Prostate gland (tissue), 2 donors: ENCODE measurements at regions not wholly inside any gene's neighbourhood (a gene's known extent, or its start where the extent isn't known, plus 50 kb on each side); places are given as distances from the start of the nearest gene placed in this dataset.

ENCODE experiments used
- DNase-seq: peaks from one replicate; pipeline ENCODE4 v3.0.0-alpha.2; 2019; ENCODE audit warnings: low spot score
- H3K27ac ChIP-seq, 2 donors: fragments of 200-600 bp; sonication (generic); 2 replicates each; pipeline ENCODE4 v1.5.1; 2017 to 2019
- H3K27me3 ChIP-seq: fragments of 200-600 bp; sonication (generic); replicated peaks from 2 replicates; pipeline ENCODE4 v1.5.1; 2019; ENCODE audit not compliant: insufficient read depth
- H3K36me3 ChIP-seq, 2 donors: fragments of 200-600 bp; sonication (generic); 1 replicate in 1 of 2; 2 replicates in 1 of 2; pipeline versions ENCODE4 v1.5.1 to v1.8.1; 2017 to 2019
- H3K4me1 ChIP-seq: fragments of 200-600 bp; sonication (generic); replicated peaks from 2 replicates; pipeline ENCODE4 v1.5.1; 2019
- H3K4me3 ChIP-seq, 2 donors: fragments of 200-600 bp; sonication (generic); 2 replicates each; pipeline ENCODE4 v1.5.1; 2017 to 2019
- H3K9me3 ChIP-seq: fragments of 200-600 bp; sonication (generic); 2 replicates; pipeline ENCODE4 v1.5.1; 2017
- POLR2A ChIP-seq: fragments of 450-650 bp; IDR thresholded peaks from one replicate; pipeline ENCODE4 v1.6.1; 2016; ENCODE audit warnings: antibody characterized with exemption, mild to moderate bottlenecking
- POLR2AphosphoS5 ChIP-seq: sonication (generic); formaldehyde crosslinking; IDR thresholded peaks from one replicate; pipeline ENCODE4 v1.6.1; 2017; ENCODE audit warnings: antibody characterized with exemption
- WGBS: methylation state at CpG from one replicate; pipeline ENCODE4 v1.1.5; 2018; 5-methylcytosine and 5-hydroxymethylcytosine counted together
- intact Hi-C: fragments of 100-400 bp; cut with DNase I; formaldehyde crosslinking; loops from one replicate; pipeline ENCODE4 v1.14.2; 2022
- TF ChIP-seq, protein P1 (sequence below), 4 experiments: fragments of 200-600 bp in 2 of 4; fragments of 450-650 bp in 2 of 4; sonication (generic) in 2 of 4; IDR thresholded peaks; 1 replicate in 3 of 4; 2 replicates in 1 of 4; pipeline ENCODE4 v1.5.1; 2016 to 2019; ENCODE audit warnings: antibody characterized with exemption in 4 of 4, mild to moderate bottlenecking in 2 of 4, moderate library complexity in 2 of 4

- Histone ChIP-seq H3K36me3 (no peaks in the 10 kb centered on the region), H3K4me3 (no peak overlapping the region), H3K27ac (no peak overlapping the region), H3K4me1 (no peaks in the 10 kb centered on the region), H3K27me3 (no peaks in the 10 kb centered on the region), H3K9me3 (no peaks in the 10 kb centered on the region)
- no peak for TF ChIP-seq POLR2A
- no peak for TF ChIP-seq POLR2AphosphoS5
- TF ChIP-seq, protein P1, sequence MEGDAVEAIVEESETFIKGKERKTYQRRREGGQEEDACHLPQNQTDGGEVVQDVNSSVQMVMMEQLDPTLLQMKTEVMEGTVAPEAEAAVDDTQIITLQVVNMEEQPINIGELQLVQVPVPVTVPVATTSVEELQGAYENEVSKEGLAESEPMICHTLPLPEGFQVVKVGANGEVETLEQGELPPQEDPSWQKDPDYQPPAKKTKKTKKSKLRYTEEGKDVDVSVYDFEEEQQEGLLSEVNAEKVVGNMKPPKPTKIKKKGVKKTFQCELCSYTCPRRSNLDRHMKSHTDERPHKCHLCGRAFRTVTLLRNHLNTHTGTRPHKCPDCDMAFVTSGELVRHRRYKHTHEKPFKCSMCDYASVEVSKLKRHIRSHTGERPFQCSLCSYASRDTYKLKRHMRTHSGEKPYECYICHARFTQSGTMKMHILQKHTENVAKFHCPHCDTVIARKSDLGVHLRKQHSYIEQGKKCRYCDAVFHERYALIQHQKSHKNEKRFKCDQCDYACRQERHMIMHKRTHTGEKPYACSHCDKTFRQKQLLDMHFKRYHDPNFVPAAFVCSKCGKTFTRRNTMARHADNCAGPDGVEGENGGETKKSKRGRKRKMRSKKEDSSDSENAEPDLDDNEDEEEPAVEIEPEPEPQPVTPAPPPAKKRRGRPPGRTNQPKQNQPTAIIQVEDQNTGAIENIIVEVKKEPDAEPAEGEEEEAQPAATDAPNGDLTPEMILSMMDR (IDR thresholded peaks at IDR 0.05): no peak
- no peak for DNase-seq
- WGBS: 86% methylated on average over 2 of the region's 2 CpGs
- intact Hi-C loops: no loop called here
Measured at GRCh38 chr5:39992617-39993202, 567.9 kb upstream of the DAB2 start.

DNA sequence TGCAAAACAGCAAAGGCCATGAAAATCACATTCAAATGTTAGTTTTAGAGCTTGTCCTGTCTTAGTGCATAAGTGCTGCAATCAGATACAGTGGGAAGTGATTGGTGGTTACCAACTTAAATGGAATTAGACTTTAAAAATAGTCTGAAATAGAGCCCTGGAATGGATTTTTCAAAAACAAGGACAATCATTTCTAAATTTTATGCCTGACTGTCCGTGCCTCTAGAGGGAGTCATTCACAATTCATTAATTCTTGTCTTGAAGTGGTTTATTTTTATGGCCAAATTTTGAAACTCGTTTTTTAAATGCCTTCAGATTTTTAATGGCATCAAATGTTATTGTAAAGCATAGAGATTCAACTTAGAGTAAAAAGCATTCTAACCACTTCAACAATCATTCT is 561.8 kb upstream of the DAB2 start:
- WGBS: 53% methylated on average over 2 of the region's 2 CpGs
- Histone ChIP-seq H3K4me1 (no peaks in the 10 kb centered on the region), H3K27ac (no peak overlapping the region), H3K4me3 (no peak overlapping the region), H3K9me3 (no peaks in the 10 kb centered on the region), H3K27me3 (no peaks in the 10 kb centered on the region), H3K36me3 (no peaks in the 10 kb centered on the region)
- intact Hi-C loops: no loop called here
- no peak for TF ChIP-seq POLR2A
- TF ChIP-seq, protein P1 (IDR thresholded peaks at IDR 0.05): no peak
- TF ChIP-seq POLR2AphosphoS5: no peak
- DNase-seq: no peak

DNA sequence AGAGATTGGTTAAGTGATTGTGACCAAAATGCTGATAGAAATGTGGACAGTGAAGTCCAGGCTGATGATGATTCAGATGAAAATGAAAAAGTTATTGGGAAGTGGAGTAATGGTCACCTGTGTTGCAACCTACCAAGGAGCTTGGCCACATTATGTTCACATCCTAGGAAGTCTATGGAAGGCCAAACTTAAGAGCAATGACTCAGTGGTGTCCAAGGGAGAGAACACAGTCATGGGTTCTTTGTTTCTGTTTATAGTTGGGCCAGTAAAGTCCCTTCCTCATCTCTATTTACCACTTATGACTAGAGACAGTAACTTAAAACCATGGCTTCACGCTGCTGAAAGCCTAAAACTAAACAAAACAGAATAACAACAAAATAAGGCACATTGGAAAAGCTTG is 555.3 kb upstream of the DAB2 start:
- intact Hi-C loops: no loop called here
- WGBS: 84% methylated on average over 1 of the region's 1 CpG
- TF ChIP-seq POLR2A: no peak
- TF ChIP-seq POLR2AphosphoS5: no peak
- TF ChIP-seq, protein P1 (IDR thresholded peaks at IDR 0.05): no peak
- Histone ChIP-seq H3K36me3 (no peaks in the 10 kb centered on the region), H3K27me3 (no peaks in the 10 kb centered on the region), H3K27ac (no peak overlapping the region), H3K4me1 (no peaks in the 10 kb centered on the region), H3K4me3 (no peak overlapping the region), H3K9me3 (no peaks in the 10 kb centered on the region)
- no peak for DNase-seq

DNA sequence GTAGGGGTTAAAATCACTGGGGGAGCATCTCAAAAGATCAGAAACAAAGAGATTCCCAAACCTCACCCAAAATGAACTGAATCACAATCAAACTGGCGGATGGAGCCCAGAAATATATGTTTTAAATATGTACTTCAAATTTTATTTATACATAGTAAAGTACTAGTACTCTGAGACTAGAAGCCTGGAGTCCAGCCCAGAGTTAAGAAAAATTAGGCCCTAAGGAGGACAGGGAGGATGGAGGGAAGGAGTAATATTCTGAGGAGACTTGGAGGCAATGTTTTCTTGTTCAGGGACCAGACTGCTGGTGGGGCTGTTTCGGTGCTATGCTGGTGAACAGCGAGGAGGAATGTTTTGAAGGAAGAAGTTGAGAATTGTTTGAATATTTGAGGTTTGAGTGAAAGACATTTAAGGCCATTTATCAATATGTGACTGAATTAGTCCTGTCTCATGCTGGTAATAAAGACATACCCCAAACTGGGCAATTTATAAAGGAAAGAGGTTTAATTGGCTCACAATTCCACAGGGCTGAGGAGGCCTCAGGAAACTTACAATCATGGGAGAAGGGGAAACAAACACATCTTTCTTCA is 552.4 kb upstream of the DAB2 start:
- H3K4me3 ChIP-seq: no peak overlapping the region
- intact Hi-C loops: no loop called here
- no peaks in the 10 kb centered on the region for H3K36me3 ChIP-seq
- no peak for TF ChIP-seq POLR2AphosphoS5
- TF ChIP-seq, protein P1 (IDR thresholded peaks at IDR 0.05): no peak
- no peak for TF ChIP-seq POLR2A
- H3K4me1 ChIP-seq: no peaks in the 10 kb centered on the region
- no peaks in the 10 kb centered on the region for H3K9me3 ChIP-seq
- no peak overlapping the region for H3K27ac ChIP-seq
- DNase-seq: no peak
- no peaks in the 10 kb centered on the region for H3K27me3 ChIP-seq
- 79% methylated on average over 3 of the region's 3 CpGs for WGBS

DNA sequence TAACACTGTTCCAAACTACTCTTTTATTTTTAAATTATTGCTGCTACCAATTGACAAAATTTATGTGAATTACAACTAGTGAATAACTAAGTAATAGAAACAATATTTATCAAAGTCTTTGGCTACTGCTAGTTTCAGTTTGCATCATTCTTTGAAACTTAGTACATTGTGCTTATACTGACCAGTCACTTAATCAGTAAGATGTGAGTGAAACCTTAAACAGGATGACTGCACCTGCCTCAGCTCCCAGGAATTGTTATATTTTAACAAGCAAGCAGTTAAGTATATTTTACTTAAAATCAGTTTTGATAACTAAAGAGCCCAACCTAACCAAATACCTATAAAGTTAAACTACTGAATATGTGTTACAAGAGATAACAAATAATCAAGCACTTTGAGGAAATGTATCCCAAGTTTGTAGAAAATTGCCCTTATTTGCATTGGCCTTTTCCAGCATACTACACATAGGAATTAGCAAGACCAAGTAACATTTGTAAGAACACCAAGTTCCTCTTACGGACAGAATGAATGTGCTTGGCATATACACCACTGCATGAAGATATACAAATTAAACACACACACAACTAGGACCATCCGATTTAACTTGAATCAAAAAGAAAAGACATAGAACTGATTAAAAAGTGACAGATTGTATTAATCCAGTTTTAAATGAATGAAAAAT is 545.5 kb upstream of the DAB2 start:
- Histone ChIP-seq H3K27me3 (no peaks in the 10 kb centered on the region), H3K27ac (no peak overlapping the region), H3K9me3 (no peaks in the 10 kb centered on the region), H3K4me1 (no peaks in the 10 kb centered on the region), H3K4me3 (no peak overlapping the region), H3K36me3 (no peaks in the 10 kb centered on the region)
- 85% methylated on average over 2 of the region's 2 CpGs for WGBS
- no peak for DNase-seq
- intact Hi-C loops: no loop called here
- TF ChIP-seq, protein P1 (IDR thresholded peaks at IDR 0.05): no peak
